ENCODE measurements at regions not wholly inside any gene's neighbourhood (a gene's known extent, or its start where the extent isn't known, plus 50 kb on each side); places are given as distances from the start of the nearest gene placed in this dataset.

DNA sequence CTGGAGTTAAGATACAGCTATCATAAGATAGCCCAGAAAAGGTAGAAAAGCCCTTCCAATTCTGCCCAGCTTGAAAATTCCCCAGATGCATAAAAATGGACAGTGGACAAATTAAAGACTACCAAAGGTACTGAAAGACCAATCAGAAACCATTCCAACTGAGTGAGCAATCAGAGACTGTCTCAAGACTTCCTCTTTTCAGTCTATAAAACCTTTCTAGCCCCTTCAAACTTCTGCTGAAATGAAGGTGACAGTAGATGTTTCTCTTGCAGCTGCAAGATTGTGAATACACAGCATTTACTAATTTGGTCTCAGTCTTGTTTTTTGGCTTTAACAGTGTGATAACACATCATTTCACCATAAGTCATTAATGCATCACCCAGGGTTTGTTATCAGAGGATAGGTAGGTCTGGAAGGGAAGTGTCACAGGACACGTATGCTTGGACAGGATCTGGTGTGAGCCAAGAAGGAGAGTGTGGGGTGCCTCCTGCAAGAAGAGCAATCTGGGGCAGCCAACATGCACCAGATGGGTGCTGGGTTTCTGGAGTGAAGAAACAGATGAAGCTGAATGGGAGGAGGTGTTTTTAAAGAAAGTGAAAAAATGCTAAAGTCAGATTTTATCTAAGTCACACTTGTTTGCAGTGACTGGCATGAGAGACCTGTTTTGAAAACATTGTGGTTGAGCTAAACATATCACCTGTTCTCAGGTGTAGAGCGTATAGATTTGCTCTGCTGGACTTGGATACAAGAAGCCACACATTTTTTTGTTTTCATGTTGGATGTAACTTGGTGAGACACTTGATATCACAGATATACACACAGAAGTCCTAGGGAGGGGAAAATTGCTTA is 75.3 kb upstream of the DDX18 start:
- DNase-seq = no peak

DNA sequence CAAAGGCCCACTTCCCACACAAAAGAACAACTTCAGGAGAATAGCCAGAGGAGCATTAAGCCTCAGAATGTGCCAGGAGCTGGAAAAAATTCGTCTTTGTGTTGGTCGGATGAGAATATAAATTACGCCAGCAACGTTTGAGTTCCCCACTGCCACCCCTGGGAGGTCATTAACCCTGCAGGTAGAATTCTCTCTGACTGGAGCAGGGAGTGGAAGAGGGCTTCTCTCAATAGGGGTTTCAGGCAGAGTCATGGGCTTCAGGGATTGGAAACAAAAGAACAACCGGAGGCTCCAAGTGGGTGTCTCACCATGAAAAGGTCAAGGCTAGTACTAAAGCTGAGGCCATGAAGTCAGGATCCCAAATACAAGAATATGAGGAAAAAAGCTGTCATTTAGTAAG is 69.0 kb upstream of the DDX18 start:
- DNase-seq = no peak

DNA sequence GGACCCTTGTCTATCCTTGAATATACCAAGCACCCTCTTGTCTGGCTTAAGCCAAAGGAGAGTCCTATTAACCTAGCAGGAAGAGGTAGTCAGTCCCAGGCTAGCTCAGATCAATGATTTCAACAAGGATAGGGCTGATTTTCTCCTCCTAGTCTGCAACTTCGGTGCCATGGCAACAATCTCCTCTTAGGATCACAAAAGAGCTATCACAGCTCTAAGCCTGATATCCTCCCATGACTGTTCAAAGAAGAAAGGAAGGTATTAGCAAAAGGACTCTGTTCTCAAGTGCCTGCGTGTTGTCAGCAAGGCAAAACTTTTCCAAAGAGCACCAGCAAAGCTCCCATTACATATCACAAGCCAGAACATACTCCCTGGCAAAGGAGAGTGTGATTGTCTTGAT is 58.7 kb upstream of the DDX18 start:
- no peak for DNase-seq

DNA sequence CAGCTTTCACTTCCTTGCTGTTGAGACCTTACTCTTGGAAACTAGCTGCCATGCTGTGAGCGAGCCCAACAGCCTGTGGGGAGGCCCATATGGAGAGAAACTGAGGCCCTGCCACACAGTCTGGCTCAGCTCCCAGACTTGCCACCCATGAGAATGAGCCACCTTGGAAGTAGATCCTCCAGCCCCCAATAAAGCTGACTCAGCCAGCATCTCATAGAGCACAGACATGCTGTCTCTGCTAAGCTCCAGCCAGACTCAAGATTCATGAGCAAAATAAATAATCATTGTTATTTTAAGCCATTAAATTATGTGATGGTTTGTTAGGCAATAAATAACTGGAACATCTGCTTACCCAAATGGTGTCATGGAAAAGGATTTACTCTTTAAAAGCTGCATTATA is 53.6 kb upstream of the DDX18 start:
- DNase-seq = no peak

DNA sequence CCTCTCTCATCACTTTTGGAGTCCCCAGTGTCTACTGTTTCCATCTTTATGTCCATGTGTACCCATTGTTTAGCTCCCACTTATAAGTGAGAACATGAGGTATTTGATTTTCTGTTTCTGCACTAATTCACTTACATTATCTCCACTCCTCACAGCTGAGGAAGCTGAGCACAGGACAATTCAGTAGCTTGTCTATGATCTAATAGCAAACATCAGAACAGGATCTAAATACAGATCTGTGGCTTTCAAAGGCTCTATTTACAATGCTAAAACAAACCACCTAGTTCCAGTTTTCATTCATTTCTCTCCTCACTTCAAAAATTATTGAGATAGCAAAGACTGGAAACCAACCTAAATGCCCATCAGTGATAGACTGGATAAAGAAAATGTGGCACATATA is 52.0 kb upstream of the DDX18 start:
- DNase-seq = no peak

DNA sequence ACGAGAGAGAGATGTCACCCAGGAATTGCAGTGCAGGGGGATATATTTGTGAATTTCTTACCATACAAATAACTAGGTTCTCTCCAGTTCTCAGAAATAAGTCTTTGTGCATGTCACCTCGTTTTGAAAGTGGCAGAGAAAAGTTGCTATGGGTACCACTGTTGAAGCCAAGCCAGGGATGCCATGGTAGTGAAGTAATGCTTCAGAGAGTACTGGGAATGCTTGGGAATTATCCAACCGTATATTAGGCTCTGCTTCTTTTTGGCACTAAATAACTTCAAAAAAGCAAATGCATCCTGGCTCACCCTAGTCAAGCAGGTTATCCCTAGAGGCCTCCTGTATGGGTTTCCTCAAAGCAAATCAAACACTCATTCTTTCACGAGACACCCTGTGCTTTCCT is 50.7 kb upstream of the DDX18 start:
- no peak for DNase-seq
